GM19372 (cell line): ENCODE measurements at regions not wholly inside any gene's neighbourhood (a gene's known extent, or its start where the extent isn't known, plus 50 kb on each side); places are given as distances from the start of the nearest gene placed in this dataset.

Experiments
- ATAC-seq: cut with Tn5 transposase; IDR thresholded peaks from one replicate; pipeline ENCODE4 v1.9.1; 2021; ENCODE audit warnings: mild to moderate bottlenecking, low read depth, moderate library complexity; ENCODE audit not compliant: unreplicated experiment

DNA sequence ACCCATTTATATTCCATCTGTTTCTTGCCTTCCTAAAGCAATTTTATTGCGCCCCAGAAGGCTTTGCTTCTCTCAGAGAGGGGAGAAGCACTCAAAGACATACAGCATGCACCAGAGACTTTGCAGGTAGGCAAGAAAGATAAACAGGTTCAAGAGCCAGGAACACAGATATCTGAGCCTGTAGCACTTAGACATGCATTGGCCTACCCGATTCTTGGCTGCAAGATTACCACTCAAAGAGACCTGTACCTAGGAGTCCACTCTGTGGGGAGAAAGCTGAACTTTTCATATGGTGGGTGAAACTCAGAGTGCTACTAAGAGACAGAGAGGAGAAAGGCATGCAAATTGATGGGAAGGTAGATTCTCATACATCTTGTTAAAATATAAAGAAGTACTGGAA lies 609.4 kb upstream of the PKN2 start:
- no peak for ATAC-seq

- no peak for ATAC-seq
Observed at GRCh38 chr1:88075813-88076212, 608.3 kb upstream of the PKN2 start.

GRCh38 chr1:88079036-88079435 lies 605.0 kb upstream of the PKN2 start:
- no peak for ATAC-seq

DNA sequence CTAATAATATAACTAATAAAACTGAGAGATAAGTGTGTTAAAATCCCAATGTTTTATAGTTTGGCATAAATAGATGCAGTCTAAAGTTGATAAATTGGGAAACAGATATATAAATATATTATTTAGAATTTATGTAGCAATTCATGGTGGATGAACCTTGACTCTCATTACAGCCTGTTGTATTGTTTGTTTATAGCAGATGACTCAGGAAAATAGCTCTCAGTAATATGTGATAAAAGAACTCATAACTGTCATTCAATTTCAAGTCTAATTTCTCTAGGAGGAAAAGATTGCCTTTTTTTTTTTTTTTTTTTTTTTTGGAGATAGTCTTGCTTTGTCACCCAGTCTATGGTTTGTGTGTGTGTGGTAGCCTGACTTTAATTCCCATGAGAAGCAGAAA lies 603.2 kb upstream of the PKN2 start:
- ATAC-seq = no peak

DNA sequence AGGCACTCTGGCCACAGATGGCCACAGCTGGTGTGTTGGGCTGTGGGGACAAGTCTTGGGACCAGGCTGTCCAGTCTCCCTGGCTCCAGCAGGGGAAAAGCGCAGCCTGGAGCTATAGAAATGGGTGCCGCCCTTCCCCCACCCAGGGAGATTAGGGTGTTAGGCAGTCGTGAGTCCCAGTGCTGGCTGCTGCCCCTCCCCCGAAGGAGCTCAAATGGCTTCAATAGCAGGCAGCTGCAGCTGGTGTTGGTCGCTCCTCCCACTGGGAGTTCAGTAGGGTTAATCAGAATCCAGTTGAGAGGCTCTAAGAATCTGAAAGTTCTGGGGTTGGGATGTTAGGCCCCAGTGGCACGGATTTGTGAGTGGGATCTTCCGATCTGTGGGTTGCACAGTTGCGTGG lies 595.6 kb upstream of the PKN2 start:
- ATAC-seq = no peak

DNA sequence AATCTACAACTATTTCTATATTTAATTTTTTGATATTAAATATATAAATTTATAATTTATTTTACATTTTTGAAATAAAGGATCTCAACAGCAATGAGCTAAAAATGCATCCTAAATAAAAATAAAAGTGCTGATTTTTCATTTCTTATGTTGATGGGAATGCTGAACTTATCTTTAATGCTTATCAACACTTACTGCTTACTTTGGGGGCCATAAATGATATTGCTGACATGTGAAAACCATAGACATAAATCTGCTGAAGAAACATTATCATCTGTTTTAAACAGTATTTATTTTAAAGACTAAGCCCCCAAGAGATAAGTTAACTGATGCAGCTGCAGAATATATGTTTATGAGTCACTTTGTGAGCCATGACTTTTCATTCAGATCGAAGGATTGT lies 594.1 kb upstream of the PKN2 start:
- ATAC-seq = no peak

GRCh38 chr1:88098881-88099280 lies 585.2 kb upstream of the PKN2 start:
- ATAC-seq = no peak

DNA sequence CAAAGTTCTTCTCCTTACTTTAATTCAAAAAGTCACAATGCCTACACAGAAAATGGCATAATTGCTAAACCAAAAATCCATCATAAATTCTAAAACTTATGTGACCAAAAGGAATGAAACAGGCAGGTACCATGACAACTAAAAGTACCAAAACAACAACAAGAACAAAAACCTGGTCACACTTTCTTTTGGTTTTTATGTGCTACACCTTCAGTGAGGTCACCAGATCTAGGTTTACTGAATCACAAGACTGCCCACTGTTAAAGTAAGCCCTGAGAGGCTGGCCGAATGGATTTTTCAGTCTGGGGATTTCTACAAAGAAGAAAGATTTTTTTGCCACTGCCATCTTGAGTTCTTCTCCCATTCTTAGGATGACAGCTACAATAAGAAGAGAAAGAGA lies 583.0 kb upstream of the PKN2 start:
- no peak for ATAC-seq

GRCh38 chr1:88104236-88104635 lies 579.8 kb upstream of the PKN2 start:
- no peak for ATAC-seq

DNA sequence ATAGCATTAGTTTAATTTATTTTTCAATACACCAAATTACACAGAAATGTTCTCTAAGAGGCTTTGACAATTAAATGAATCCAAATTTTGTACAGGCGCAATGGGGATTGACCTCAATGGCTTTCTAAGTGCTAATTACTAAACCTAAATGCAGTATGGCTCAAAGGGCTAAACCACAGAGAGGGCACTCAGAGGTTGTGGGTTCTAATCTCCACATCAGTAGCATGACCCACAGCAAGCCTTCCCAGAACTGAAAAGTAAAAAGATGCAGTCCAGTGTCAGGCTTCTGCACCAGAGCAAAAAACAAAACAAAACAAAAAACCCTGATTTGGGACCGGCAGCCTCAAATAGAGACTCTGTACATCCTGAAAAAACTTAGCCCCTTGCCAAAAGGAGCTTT lies 579.2 kb upstream of the PKN2 start:
- ATAC-seq = no peak

GRCh38 chr1:88111816-88112215 lies 572.3 kb upstream of the PKN2 start:
- ATAC-seq = no peak

- no peak for ATAC-seq
Observed at GRCh38 chr1:88117597-88117996, 566.5 kb upstream of the PKN2 start.

DNA sequence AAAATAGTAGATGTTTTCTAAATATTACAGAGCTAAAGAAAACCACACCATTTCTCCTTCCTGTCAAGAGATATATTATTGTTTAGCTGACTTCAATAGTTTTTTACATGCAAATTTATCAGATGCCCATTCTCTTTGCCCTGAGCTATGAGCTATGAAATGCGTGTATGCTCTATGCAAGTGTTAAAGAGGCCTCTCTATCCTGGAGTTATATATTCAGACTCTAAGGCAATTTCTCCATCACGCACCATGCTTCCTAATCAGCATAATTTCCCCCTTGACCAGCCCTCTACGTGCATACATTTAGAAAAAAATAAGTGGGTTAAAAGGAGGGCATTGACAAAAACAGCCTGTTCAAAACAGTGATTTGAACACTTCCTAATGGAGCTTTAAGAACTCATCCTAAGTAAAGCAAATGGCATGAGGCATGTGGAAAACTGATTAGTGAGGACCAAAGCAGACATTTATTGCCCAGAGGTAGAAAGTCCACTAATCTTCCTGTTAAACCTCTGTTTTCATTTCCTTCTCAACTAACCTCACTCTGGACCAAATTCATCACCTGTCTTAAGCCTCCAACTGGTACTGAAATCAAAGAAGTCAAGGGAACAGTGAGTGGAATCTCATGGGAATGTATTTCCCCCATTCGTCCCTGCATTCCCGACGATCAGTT lies 565.8 kb upstream of the PKN2 start:
- ATAC-seq = no peak

GRCh38 chr1:88124614-88125013 lies 559.5 kb upstream of the PKN2 start:
- no peak for ATAC-seq

DNA sequence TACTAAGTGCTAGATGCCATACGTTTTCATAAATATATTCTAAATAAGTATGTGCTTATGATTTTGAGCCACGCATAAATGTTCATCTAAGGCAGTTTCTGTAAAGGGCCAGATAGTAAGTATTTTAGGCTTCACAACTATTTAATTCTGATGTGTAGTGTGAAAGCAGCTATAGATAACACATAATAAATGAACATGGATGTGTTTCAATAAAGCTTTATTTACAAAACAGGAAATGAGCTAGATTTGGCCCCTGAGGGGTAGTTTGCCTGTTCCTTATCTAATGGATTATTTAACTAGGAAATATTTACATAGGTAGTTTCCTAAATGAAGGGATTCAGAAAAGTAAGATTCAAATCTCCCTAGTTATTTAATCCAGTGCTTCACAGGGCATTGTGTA lies 557.6 kb upstream of the PKN2 start:
- no peak for ATAC-seq

DNA sequence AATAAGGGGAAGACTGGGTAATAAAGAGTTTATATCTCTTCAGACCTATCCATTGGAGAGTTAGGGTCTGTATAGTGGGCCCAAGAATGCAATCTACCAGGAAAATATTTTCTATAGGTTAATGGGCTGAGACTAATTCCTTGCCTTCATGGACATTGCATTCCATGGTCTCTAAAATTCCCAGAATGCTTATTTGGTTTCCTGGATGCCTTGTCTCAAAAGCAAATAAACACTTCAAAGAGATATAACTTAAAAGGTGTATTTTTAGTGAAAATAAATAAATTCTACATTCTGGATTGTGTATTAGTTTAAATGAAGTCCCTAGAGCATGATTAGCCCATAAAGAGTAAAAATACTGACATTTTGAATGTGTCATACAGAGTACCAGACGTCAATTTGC lies 550.1 kb upstream of the PKN2 start:
- ATAC-seq = no peak

DNA sequence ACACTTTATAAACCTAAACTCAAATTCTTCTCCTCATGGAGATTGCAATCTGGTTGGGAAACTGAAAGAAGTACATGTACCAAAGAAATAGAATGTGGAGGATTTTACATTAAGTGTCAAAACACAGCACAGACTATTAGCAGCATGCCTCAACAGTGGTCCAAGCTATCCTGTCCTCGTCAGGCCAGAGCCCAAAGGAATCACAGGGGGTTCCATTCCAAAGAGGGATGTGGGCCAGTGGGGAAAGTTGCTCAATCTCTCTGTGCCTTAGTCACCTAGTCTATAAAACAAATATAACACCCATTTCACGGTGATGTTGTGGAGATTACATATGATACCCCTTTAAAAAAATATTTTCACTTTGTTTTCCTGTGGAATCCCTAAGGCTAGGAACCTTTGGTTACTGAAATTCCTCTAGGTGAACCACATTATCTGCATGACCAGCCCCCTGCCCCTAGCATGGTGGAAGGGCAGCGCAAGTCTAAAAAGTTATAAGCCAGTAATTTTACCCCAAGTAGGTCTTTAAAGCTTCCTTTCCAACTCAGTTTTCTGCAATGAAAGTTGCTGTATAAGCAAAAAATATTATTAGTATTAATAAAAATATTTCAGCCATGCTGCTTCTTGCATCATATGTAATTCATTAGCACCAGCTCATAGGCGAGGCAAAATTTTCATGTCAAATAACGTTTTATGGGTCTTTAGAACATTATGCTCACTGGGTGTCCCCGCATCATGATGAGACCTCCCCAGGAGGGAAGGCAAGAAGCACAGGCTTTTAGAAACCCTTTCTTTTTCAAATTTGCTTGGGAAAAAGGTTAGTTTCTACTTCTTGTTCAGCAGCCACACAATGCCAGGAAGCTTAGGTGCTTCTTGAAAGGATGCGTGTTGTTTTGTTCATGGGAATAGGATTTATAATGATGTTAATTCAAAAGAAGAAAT lies 548.8 kb upstream of the PKN2 start:
- ATAC-seq = no peak

- no peak for ATAC-seq
Observed at GRCh38 chr1:88139633-88140032, 544.4 kb upstream of the PKN2 start.

- no peak for ATAC-seq
Observed at GRCh38 chr1:88140325-88140724, 543.7 kb upstream of the PKN2 start.

DNA sequence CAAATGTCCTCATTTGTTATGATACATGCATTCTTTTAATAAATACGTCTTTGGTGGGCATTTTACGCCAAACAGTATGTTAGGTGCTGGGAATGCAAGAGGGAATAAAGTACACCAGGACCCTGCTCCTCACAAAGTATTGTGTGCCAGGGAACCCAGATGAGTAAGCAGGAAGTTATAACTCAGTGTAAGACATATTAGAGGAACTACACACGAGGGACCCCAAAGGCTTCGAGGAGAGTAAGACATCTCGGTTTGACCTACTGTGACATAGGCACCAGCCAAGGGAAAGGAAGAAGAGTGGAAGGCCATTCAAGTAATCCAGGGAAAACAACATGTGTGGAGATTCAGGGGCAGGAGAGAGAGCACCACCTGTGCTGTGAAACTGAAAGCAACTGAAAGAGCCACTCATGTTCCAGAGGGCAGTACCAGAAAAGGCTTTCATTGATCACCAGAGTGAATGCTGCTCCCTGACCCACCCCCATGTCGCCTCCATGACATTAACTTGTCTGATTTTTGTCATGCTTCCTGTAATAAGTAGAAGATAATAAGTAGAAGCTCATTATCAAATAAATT lies 542.5 kb upstream of the PKN2 start:
- no peak for ATAC-seq

DNA sequence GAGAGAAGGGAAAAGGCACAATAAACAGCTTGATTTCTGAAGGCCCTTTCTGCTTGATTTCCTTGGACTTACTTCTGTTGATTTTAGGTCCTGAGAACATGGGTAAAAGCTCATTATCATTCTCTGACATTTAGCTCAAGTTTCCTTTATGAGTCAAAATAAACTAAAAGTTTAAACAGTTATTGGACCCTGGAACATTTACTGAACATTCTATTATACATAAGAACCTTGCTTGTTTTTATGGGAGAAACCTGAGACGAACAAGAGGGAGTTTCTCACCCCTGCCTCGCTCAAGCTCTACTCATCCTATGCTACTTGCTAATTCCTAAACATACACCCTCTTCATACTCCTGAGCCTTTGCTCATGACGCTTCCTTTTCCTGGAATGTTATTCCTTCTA lies 538.3 kb upstream of the PKN2 start:
- no peak for ATAC-seq

DNA sequence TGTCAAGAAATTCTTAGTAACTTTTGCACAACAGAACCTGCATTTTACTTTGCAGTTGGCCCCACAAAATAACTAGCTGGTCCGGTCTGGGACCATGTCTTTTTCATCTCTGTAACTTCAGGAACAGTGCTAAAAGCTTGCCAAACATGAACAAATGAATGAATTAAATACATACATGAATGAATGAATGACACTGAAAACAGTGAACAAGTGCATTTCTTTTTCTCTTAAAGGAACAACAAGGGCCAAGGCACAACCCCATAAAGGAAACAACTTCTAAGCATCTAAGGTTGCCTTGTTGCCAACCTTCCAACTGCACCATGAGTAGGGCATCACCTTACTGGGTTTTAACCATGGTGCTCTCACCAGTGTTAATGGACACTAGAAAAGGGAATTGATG lies 534.4 kb upstream of the PKN2 start:
- no peak for ATAC-seq
